ENCODE measurements at regions not wholly inside any gene's neighbourhood (a gene's known extent, or its start where the extent isn't known, plus 50 kb on each side); places are given as distances from the start of the nearest gene placed in this dataset.

- Histone ChIP-seq H3K27ac (ENCODE audit: extremely low read depth, low read depth, low read length) (no peak overlapping the region), H3K4me3 (no peak overlapping the region), H3K27me3 (ENCODE audit: control insufficient read depth in 2 of 2, insufficient read depth in 2 of 2, low read length in 2 of 2) (no peaks in the 10 kb centered on the region), H3K9me1 (ENCODE audit: control insufficient read depth, insufficient read depth, low read length) (no peaks in the 10 kb centered on the region), H3K4me2 (ENCODE audit: insufficient read depth, low read length) (no peak overlapping the region), H3K9ac (ENCODE audit: insufficient read depth in 1 of 2, low read depth in 2 of 2, low read length in 2 of 2) (no peak overlapping the region), H4K20me1 (replicated peaks; ENCODE audit: control insufficient read depth, insufficient read depth, low read length) (no peaks in the 10 kb centered on the region), H3K9me3 (replicated peaks; ENCODE audit: control insufficient read depth, insufficient read depth, low read depth, low read length) (no peaks in the 10 kb centered on the region), H3K4me1 (replicated peaks in 1 of 2; ENCODE audit: control insufficient read depth in 2 of 2, insufficient read depth in 2 of 2, low read length in 2 of 2) (no peaks in the 10 kb centered on the region), H3K79me2 (ENCODE audit: control insufficient read depth, insufficient read depth, low read length) (no peaks in the 10 kb centered on the region), H2AFZ (ENCODE audit: low read depth, low read length) (no peak overlapping the region), H3K36me3 (ENCODE audit: control insufficient read depth, insufficient read depth, low read length) (no peaks in the 10 kb centered on the region)
- ATAC-seq (no peak), DNase-seq (ENCODE audit: extremely low read depth in 1 of 4, low spot score in 3 of 4) (no peak), FAIRE-seq (no peak)
- intact Hi-C loops (cut with micrococcal nuclease), result no loop called here
- POLR2A ChIA-PET, result no interaction called here
- 0% methylated on average over 2 of the region's 2 CpGs for WGBS (ENCODE audit: insufficient coverage, low coverage, missing lambda C conversion rate)
- CTCF ChIA-PET (ENCODE audit: low intra/inter-chr PET ratio), result no interaction called here
- TF ChIP-seq FOSL1 (tag; conservative IDR thresholded peaks at IDR 0.05), result peak; percentile 61
- TF ChIP-seq ZNF165 (CRISPR knock-in tag; IDR thresholded peaks at IDR 0.05; ENCODE audit: borderline replicate concordance), result no peak
- TF ChIP-seq ARID1B (IDR thresholded peaks at IDR 0.05), result 0 out of 2 replicates have a peak, but pooled peaks have one; percentile 17
- peak; percentile 19; the same call in 1 of the 2 replicates for TF ChIP-seq JUND (IDR thresholded peaks at IDR 0.05; ENCODE audit: borderline replicate concordance, low read depth, low read length)
- no peak for TF ChIP-seq JUND (tag; IDR thresholded peaks at IDR 0.05; ENCODE audit: borderline replicate concordance, low read depth, low read length)
- no peak for TF ChIP-seq ZFP1 (CRISPR knock-in tag; IDR thresholded peaks at IDR 0.05)
- no peak for TF ChIP-seq ZNF449 (CRISPR knock-in tag; IDR thresholded peaks at IDR 0.05)
- in situ Hi-C loops (cut with MboI), result no loop called here
- no TSS peak for BruUV-seq (replicated peaks)
Observed at GRCh38 chr3:6074952-6075351, 786.0 kb upstream of the GRM7 start.
